ENCODE measurements at regions not wholly inside any gene's neighbourhood (a gene's known extent, or its start where the extent isn't known, plus 50 kb on each side); places are given as distances from the start of the nearest gene placed in this dataset.
"Not testable (repeated sequence)": the region's sequence is repeated elsewhere in the genome, so short reads cannot be mapped to it uniquely, and the experiment has no call there.

GRCh38 chr20:12093797-12094190, 176.1 kb downstream of the BTBD3 start:
- not testable (repeated sequence) for TF ChIP-seq SMARCA4 (IDR thresholded peaks at IDR 0.05); FOSL1 (tag; conservative IDR thresholded peaks at IDR 0.05); SMC3 (conservative IDR thresholded peaks at IDR 0.05; ENCODE audit: insufficient read depth, low read depth, low read length); FOXA1 (IDR thresholded peaks at IDR 0.05; ENCODE audit: borderline replicate concordance); ZFX (CRISPR knock-in tag; IDR thresholded peaks at IDR 0.05); ZBED1 (IDR thresholded peaks at IDR 0.05); GATA2 (CRISPR knock-in tag; IDR thresholded peaks at IDR 0.05); SRSF9 (IDR thresholded peaks at IDR 0.05; ENCODE audit: borderline replicate concordance, low read depth, low read length); CREB3 (tag; conservative IDR thresholded peaks at IDR 0.05; ENCODE audit: low read depth); FOXJ2 (tag; IDR thresholded peaks at IDR 0.05); ZNF274 (IDR thresholded peaks at IDR 0.05; ENCODE audit: borderline replicate concordance, low read depth, low read length)
- TF ChIP-seq, protein P1, sequence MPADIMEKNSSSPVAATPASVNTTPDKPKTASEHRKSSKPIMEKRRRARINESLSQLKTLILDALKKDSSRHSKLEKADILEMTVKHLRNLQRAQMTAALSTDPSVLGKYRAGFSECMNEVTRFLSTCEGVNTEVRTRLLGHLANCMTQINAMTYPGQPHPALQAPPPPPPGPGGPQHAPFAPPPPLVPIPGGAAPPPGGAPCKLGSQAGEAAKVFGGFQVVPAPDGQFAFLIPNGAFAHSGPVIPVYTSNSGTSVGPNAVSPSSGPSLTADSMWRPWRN (IDR thresholded peaks at IDR 0.05; ENCODE audit: low read depth), result not testable (repeated sequence)
- TF ChIP-seq, protein P2, sequence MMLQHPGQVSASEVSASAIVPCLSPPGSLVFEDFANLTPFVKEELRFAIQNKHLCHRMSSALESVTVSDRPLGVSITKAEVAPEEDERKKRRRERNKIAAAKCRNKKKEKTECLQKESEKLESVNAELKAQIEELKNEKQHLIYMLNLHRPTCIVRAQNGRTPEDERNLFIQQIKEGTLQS (IDR thresholded peaks at IDR 0.05), result not testable (repeated sequence)
- TF ChIP-seq, protein P2 (CRISPR knock-in tag; conservative IDR thresholded peaks at IDR 0.05), result not testable (repeated sequence)
